ENCODE measurements at regions not wholly inside any gene's neighbourhood (a gene's known extent, or its start where the extent isn't known, plus 50 kb on each side); places are given as distances from the start of the nearest gene placed in this dataset.

GRCh38 chr16:73210686-73211085, 162.8 kb upstream of the ZFHX3 start:
- TF ChIP-seq, protein P1, sequence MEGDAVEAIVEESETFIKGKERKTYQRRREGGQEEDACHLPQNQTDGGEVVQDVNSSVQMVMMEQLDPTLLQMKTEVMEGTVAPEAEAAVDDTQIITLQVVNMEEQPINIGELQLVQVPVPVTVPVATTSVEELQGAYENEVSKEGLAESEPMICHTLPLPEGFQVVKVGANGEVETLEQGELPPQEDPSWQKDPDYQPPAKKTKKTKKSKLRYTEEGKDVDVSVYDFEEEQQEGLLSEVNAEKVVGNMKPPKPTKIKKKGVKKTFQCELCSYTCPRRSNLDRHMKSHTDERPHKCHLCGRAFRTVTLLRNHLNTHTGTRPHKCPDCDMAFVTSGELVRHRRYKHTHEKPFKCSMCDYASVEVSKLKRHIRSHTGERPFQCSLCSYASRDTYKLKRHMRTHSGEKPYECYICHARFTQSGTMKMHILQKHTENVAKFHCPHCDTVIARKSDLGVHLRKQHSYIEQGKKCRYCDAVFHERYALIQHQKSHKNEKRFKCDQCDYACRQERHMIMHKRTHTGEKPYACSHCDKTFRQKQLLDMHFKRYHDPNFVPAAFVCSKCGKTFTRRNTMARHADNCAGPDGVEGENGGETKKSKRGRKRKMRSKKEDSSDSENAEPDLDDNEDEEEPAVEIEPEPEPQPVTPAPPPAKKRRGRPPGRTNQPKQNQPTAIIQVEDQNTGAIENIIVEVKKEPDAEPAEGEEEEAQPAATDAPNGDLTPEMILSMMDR (IDR thresholded peaks at IDR 0.05; ENCODE audit: low read depth, low read length, poor library complexity, severe bottlenecking), result no peak
- TF ChIP-seq EZH2phosphoT487 (IDR thresholded peaks at IDR 0.05; ENCODE audit: borderline replicate concordance, low read length), result no peak

Data from DOHH2 (cell line).